GM12875 (cell line): ENCODE measurements at regions not wholly inside any gene's neighbourhood (a gene's known extent, or its start where the extent isn't known, plus 50 kb on each side); places are given as distances from the start of the nearest gene placed in this dataset.
"Not testable (repeated sequence)": the region's sequence is repeated elsewhere in the genome, so short reads cannot be mapped to it uniquely, and the experiment has no call there.

Experiments used
- H3K4me3 ChIP-seq: one replicate; pipeline ENCODE4 v1.5.1; 2011; ENCODE audit warnings: low read depth, low read length, control low read depth
- TF ChIP-seq, protein P1 (sequence below): IDR thresholded peaks from 2 replicates; pipeline ENCODE4 v1.5.1; 2011; ENCODE audit warnings: low read depth, mild to moderate bottlenecking, control low read depth, inconsistent platforms, low read length, moderate library complexity, borderline replicate concordance; ENCODE audit not compliant: insufficient read depth

DNA sequence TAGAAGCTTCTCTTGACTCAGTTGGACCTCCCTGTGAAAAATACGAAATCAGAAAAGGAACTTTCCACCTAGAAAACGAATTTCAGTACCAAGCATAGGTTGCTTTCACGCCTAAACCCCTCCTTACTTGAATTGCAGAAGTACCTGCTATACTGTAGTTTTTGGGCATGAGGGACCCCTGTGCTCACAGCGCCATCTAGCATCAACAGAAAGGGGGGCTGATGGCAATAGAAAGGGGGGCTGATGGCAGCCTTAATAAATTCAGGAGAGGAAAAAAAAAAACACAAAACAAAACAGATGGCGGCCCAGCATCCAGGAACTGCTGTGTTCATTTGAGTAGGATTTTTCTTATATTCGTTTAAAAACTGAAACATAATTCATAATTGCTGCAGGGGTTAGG is 96.7 kb downstream of the NPAP1 start:
- TF ChIP-seq, protein P1, sequence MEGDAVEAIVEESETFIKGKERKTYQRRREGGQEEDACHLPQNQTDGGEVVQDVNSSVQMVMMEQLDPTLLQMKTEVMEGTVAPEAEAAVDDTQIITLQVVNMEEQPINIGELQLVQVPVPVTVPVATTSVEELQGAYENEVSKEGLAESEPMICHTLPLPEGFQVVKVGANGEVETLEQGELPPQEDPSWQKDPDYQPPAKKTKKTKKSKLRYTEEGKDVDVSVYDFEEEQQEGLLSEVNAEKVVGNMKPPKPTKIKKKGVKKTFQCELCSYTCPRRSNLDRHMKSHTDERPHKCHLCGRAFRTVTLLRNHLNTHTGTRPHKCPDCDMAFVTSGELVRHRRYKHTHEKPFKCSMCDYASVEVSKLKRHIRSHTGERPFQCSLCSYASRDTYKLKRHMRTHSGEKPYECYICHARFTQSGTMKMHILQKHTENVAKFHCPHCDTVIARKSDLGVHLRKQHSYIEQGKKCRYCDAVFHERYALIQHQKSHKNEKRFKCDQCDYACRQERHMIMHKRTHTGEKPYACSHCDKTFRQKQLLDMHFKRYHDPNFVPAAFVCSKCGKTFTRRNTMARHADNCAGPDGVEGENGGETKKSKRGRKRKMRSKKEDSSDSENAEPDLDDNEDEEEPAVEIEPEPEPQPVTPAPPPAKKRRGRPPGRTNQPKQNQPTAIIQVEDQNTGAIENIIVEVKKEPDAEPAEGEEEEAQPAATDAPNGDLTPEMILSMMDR = no peak
- no peak overlapping the region for H3K4me3 ChIP-seq

DNA sequence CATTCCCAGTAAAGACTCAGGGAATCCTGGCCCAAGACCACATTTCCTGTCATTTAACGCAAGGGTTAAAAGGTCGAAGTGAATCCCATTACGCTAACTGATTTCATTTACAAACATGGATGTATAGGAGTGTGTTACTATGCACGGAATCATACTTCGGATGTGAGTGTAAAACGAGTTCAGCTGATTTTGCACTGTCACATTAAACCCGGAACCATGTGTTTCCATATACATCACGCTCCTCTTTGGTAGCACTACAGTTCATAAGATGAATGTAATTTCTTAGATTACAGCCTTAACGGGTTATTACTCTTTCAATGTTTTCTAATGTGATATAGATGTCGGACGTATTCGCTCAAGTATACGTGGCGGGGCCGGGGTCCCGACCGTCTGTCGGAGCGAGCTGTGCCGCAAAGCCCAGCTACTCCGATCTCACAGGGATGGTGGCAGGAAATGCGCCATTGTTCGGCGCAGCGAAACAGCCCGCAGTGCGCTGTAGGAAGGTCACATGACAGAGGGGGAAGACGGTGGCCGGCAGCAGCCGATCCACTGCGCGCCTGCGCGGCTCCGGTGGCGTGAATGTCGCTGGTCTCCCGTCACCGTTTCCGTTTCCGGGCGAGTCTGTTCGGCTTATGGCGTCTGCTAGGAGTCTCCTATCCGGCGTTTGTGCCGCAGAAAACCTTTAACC is 97.3 kb downstream of the NPAP1 start:
- H3K4me3 ChIP-seq = no peak overlapping the region
- TF ChIP-seq, protein P1 = no peak

DNA sequence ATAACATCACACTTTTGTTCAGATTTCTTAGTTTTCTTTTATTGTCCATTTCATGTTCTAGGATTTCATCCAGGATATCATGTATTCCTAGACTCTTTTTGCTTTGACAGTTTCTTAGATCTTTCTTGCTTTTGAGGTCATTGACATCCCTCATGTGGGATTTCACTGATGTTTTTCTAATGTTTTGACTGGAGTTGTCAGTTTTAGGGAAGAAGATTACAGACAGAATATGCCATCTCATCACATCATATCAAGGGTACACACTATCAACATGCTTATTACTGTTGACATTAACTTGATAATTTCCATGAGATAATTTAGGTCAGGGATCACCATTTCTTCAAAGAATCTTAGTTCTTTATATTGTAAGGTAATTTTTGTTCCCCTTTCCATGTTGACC is 101.7 kb downstream of the NPAP1 start:
- H3K4me3 ChIP-seq = no peak overlapping the region
- TF ChIP-seq, protein P1 = no peak

DNA sequence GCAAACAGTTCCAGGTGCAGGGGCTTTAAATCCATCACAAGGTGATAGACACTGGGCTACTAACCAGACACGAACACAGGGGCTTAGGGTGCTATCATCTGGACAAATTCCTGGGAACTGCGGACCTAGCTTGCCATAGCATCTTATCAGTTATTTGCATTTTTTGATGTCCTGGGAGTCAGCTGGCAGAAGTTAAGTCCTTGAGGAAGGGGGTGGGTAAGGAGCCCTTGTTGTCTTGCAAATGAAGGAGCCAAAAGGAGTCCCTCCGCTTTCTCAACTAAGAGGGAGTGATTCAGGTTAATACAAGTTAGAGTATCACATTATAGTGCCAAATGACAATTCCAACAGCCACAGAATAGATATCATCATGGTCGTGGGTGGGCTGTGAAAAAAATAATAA is 108.9 kb downstream of the NPAP1 start:
- H3K4me3 ChIP-seq = no peak overlapping the region
- TF ChIP-seq, protein P1 = no peak

DNA sequence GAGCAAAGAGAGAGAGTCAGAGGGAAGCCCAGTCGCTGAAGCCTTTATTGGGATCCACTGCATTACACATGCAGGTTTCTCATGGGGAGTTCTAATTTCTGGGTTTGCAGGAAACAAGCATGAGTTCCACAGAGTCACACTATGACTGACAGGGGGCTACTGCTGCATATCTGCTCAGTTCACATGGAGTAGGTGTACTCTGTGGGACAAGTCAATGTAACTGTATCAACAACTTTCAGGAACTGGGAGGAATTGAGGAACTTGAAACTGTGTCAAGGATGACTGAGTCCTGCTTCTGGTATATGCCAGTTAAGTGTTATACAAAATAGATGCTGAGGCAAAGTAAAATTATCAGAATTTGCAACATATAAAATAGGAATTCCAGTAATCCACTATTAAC is 110.8 kb downstream of the NPAP1 start:
- TF ChIP-seq, protein P1 = no peak
- no peak overlapping the region for H3K4me3 ChIP-seq

DNA sequence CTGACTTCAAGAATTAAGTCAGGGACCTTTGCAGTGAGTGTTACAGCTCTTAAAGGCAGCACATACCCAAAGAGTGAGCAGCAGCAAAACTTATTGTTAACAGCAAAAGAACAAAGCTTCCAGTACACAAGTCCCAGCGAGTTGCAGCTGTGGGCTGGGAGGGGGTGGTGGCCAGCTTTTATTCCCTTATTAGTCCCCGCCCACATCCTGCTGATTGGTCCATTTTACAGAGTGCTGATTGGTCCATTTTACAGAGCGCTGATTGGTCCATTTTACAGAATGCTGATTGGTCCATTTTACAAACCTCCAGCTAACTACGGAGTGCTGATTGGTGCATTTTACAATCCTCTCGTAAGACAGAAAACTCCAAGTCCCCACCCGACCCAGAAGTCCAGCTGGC is 127.0 kb downstream of the NPAP1 start:
- not testable (repeated sequence) for H3K4me3 ChIP-seq

DNA sequence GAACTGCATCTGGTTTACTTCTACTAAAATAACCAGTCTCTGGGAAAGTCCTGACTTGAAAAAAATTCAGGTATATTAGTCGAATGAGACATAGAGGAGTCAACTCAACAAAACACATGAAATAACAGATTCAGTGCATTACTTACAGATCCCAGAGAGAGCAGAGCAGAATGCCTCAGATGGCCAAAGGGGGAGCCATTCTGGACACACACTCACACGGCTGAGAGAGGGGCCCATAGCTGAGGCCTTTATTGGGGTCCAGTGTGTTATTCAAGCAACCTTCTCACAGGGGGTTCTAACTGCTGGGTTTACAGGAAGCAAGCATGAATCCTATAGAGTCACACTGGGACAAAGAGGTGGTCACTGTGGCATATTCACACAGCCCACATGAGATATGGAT is 135.1 kb upstream of the SNRPN start:
- TF ChIP-seq, protein P1 = no peak
- no peak overlapping the region for H3K4me3 ChIP-seq
